NCI-H2081 (cell line): ENCODE measurements at regions not wholly inside any gene's neighbourhood (a gene's known extent, or its start where the extent isn't known, plus 50 kb on each side); places are given as distances from the start of the nearest gene placed in this dataset.

Experiments
- DNase-seq, 2 experiments: peaks; one replicate each; lab custom pipeline; 2025; lab: John Stamatoyannopoulos, UW

DNA sequence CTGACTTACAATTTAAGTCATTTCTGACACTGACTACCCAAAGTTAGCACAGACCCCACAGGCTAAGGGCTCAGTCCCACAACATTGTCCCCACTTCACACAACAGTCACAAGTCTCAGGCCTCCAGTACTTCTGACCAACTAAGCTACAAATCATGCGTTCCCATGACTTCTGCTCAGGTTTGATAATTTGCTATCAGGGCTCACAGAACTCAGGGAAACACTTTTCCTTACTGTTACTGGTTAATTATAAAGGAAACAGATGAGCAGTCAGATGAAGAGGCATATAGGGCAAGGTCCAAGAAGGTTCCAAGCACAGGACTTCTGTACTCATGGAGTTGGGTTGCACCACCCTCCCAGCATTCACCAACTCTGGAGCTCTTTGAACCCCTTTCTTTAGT, 151.2 kb upstream of the TNR start:
- DNase-seq: no peak

DNA sequence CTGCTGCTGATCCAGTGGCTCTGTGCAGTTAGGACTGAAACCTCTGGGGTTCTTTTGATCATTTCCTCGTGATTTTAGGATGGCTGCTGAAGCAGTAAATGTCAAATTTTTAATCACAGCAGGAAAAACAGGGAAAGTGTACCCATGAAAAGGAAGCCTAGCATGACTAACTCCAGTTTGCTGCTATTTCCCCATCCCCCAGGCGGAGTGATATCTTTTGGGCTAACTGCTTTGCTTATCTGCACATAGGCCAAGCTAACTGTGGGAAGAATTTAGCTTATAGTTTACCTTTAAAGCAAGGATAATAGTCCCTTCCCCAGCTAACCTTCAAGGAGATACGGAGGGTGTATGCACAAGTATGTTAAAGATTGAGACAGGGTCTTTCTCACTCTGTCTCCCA, 149.8 kb upstream of the TNR start:
- DNase-seq: no peak

DNA sequence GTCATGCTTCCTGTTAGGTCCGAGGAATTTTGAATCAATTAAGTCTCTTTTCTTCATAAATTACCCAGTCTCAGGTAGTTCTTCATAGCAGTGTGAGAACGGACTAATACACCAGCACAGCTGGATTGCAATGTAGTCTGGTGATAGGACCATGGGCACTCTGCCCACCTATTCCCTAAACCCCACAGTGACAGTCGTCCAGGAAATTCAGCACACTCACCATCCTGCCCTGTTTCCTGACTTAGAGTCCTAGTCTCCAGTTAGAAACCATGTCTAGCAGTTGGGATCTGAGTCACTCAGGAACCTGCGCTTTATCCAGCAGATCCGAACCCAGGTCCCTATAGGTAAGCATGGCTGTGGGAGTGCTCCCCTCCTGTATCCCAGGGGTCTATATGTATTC, 149.3 kb upstream of the TNR start:
- no peak for DNase-seq

DNA sequence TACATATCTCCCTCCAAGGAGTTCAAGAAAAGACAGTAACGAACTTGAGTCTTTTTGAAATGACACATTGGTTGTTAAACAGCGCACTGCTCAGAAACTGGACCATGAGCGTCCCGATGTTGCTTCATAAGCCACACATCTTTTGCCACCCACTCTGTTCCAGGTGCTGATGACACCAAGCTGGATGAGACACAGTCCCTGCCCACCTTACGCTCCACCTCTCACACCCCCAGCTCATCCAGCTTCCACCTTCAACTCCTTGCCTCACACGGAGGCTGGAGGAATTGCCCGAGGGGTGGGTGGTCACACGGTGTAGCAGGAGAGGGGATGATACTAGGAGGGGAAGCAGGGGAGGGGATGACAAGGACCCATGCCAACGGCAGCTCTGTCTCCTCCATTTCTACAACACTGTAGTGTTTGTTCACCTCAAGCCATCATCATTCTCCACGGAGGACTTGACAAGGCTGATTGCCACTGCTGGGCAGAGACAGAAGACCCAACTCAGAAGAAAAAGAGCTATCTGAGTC, 148.5 kb upstream of the TNR start:
- no peak for DNase-seq

DNA sequence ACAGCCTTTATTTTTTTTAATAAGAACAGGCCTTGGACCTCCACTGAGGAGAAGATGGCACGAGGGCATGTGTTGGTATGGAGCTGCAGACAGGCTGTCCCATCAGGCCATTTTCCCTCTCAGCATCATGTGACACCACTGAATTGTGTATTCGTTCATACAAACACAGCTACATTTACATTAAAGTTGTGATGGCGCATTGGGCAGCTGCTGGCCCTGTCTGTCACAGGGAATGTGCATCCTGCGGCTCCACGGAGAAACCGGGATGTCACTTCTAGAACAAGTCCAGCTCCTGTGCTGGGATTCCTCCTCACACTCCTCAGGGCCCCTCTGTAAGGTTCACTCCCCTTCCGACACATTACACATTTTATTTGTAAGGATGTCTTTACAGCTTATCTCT, 147.6 kb upstream of the TNR start:
- DNase-seq: no peak

DNA sequence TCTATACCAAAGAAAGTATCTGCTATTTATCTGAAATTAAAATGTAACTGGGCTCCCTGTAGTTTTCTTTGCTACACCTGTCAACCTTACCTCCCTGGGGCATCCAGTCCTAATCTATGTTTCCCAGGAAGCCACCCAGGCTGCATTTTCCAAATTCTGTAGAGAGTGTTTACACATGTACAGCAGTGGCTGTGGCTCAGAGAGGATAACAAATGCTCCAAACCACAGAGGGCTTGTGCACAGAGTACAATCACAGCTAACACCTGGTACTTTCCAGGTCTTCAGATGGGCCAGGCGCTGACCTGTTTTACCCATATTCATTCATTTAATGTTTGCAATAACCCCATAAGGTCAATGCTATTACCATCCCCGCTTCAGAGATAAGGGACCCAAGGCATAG, 146.5 kb upstream of the TNR start:
- DNase-seq: peak in 1 of 2 experiments; percentile 21

DNA sequence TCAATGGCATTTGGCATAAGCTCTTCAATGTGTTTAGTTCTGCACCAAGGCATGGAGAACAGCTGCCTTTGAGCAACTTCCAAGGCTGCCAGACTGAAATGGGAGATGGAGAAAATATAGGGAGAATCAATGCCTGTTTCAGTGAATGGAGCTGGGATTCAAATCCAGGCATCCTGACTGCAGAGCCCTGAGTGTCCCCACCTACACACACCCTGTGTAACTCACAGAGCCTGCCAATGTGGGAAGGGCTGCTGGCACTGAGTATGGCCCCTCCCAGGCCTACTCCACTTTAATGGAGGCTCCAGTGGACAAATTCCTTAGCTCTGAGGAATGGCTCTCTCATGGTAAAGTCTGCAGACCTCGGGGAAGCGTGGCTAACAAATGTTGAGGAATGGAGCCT, 145.6 kb upstream of the TNR start:
- no peak for DNase-seq

DNA sequence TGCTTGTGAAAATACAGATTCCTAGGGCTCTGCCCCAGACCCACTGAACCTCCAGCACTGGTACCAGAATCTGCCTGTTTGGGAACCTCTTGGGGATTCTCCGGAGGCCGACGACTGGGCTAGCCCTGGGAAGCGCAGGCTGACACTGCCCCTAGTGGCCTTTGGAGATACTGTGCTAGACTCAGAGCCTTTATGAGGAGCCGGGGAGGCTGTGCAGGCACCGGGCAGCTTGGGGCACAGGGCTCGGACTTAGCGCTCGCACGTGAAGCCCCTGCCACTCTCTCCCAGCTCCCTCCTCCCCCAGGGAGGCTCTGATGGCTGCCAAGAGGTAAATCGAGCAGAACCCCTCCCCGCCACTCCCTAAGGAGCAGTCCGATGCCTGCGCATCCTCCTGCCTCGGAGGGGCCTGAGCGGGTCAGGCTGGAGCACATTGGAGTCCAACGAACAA, 144.6 kb upstream of the TNR start:
- DNase-seq: peak; percentile 9 to 30

DNA sequence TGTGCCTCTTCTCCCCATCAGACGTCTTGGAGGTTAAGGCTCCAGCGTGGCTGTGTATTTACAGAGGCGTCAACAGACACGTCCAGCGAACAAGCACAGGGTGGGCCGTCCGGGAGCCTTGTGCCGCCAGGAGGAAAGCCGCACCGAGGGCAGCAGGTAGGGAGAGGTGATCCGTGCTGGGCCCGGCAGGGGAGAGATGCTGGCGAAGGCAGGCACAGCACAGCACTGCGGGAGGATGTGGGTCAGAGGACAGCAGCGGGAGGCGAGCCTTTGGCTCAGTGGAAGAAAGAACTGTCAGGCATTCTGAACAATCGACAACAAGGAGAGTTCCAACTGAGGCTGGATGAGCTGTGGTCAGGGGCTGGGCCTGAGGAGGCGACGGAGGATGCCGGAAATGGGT, 144.1 kb upstream of the TNR start:
- DNase-seq: no peak

DNA sequence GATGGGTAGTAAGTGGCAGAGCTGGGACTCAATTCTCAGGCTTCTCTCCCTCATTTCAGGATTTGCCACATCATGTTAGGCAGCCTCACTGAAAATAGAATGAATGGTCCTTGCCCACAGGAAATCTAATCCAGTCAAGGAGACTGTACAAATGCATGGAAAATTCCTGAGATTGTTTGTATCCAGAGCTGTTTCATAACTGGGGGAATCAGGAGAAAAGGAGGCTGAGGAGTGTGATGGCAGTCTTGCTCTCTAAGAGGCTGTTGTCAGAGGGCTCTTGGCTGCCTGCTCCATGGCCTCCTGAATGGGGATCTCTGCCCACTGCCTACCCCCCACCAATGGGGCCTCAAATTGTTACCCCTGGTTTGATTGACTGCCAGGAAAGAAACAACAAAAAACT, 141.9 kb upstream of the TNR start:
- no peak for DNase-seq

DNA sequence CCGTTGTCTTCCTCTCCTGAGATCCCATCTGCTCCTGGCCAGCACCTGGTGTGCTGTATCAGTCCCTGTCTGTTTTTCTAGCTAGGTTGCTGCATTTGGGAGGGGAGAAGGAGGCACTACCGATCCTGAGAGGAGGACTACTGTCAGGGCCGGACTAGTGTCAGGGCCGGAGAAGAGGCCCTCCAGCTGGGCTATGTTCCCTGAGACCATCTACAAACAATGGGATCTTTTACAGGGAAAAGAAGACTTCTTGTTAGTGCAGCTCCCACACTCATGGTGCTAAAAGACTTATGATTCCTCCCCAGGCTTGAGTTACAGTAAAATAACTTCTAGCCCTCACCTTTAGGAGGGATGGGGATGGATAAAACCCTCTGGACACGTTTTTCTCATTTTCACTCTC, 141.0 kb upstream of the TNR start:
- no peak for DNase-seq

DNA sequence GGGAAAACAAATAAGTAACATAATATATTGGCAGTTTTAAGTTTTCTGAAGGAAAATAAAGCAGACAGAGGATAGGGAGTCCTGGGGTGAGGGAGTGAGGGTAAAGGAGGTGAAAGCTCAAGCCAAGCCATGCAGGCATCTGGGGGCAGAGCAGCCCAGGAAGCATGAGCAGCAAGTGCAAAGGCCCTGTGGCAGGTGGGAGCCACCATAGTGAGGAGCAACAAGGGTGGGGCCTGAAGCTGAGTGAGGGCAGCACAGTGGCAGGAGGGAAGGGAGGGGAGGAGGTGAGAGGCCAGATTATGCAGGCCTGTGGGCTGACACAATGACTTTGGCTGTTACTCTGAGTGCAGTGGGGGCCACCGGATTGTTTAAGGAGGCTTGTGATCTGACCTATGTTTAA, 138.8 kb upstream of the TNR start:
- no peak for DNase-seq

DNA sequence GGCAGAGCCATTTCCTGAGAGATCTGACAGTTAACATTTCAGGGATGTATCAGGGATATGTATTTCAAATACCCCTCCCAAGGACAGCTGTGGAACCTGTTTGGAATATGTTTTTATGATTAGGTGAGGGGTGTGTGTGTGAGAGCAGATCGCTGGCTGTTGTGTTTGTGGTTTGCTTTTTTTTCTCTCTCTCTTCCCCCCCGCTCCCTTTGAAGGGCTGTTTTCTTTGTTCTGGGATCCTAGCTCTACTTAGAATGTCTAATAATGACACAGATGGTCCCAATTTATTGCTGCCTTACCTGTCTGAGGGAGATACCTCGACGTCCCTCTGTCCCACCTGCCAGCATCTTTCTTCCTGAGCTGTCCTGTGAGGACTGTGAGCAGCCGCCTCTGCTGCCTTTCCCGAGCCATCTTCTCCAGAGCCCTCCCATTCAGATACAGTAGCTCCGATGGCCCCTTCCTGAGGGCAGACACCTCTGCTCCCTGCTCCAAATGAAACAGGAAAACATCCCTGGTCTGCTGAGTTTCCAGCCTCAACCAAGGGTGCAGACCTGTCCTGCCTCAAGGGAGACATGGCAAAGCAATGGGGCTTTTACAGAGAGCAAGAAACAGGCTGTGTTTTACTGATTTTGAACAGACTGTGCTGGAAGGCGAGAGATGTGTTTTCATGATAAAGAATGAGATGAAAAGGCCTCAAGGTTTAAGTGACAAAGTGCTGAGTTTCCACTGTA, 138.0 kb upstream of the TNR start:
- no peak for DNase-seq

DNA sequence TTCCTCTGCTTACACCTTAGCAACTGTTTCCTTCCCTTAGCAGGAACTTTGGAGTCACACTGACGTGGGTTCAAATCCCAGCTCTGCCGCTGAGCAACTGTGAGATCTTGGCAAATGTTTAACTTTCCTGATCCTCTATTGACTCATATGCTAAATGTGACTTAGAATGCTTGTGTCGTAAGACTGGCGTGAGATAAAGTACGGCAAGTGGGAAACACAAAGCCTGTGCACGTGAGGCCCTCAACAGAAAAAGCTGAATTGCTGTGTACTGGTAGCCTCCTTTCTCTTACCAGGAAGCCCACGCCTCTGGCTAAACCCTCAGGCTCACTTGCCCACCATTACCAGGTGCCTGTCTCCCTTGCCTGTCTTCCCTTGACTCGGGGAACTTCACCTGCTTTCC, 135.4 kb upstream of the TNR start:
- no peak for DNase-seq

DNA sequence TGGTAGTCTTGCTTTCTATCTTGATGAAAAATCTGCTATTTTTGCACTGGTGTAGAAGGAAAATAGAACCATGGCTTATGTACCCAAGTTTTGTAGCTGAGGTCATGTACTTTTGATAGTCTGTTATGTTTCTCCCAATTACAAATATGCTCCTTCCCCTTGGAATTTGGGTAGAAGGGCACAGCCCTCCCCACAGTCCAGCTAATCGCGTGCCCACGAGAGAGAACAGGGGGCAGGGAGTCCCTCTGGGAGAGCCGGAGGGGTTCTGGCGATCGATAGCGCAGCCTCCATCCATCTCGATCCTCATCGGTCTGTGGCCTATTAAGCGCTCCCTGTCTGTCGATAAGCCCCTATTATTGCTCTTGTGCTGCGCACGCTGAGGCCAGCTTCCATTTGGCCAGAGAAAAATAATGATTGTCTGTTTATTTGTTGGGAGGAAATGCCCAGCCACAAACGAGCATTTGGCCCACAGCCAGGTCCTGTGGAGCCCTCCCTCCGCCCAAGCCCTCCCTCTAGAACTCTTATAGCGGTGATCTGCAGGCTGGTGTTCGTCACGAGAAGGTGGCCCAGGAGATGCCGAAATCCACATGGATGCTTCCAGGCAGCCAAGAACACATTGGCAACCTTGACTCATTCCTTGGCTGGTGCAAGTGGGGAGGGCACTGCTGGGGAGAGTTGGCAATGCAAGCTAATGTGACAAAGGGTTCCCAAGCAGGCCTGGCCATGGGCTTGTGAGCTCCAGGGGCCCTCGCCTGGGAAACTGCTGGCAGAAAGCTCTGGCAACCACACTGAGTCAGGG, 134.7 kb upstream of the TNR start:
- DNase-seq: no peak

DNA sequence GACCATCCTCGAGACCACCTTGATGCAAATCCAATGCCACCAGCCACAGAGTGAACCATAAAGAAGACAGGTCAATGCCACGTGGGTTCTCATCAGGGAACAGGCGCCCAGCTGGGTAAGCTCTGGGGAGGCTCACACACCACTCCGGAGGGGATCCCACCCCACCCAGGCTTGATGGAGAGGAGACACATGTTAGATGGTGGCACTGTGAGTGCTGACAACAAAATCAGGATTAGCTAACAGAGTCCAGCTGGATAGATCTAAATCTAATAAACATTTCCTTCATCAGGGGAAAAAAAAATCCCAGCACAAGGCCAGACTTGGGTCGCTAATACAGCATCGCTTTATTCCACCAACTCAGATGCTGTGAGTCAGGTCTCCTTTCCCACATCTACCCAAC, 132.2 kb upstream of the TNR start:
- no peak for DNase-seq

DNA sequence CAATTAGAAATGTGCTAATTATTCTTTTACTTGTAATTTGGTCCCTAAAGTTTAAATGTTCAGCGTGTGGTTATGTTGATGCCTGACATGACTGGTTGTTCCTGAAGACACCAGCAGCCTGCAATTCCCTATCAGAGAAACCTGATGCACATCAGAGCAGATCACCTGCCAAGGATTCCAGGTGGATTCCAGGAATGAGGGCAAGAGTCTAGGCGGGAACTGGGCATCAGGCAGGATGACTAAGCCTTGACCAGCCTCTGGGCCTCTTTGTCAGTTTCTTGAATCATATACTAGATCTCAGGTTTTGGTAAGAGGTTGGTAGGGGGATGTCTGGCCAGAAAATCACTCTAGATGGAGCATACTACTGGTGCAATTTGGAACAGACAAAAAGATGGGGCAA, 130.7 kb upstream of the TNR start:
- no peak for DNase-seq

DNA sequence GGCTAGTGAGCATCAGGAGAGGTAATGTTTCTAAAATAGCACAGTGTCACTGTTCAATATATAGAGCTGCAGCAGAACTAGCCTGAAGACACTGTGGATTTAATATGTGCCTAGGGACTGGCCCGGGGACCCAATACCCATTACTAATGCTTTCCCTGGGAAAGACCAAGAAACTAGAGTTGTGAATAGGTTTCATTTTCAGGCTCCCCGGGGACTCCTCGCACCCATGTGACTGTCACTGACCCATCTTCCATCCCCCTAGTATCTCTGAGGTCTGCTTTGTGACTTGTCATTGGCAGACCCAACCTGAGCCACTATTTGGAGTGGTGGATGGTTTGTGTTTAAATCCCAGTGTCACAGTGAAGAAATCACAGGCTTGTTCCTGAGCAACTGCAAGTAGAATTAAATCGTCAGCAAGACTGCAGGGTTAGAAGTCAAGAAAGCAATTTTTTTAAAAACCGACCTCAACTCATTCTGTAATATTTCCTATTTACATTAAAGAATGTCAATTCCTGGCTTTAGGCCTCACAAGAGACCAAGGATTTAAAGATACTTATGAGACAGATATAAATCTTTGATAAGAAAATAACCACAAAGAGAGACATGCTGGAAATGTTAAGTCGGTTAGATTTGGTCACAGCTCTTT, 130.0 kb upstream of the TNR start:
- DNase-seq: no peak

DNA sequence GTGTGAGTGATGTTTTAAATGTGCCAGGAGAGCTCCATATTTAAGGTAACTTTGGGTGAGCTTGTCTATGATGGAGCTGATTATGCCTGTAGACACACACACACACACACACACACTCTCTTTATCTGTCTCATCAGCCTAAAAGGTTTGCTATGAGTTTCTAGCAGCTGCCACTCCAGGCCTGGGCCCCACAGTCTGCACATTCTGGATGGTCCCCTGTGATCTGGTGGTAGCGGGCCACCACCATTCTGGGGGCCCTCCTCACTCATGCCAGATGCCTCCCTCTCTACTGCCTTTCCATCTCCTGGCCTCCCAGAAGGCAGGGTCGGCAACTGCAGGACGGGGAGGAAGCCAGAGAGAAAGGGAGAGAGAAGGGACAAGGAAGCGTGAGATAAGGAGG, 129.2 kb upstream of the TNR start:
- DNase-seq: no peak

DNA sequence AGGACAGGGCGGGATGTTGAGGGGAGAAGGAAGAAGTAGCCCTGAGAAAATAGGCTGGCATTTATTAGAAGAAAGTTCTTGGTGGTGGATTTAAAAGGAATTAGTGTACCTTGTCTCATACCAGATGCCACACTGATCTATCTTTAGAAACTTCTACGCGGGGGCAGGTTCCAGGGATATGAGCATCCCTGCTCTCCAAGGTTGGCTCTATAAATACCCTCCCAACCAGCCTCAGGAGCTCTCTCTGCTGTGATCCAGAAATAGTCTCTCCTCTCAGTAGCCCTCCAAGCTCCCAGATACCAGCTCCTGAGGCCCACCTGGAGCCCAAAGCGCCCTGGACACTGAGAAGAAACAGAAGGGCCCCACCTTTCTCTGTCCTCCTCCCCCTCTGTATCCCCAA, 128.3 kb upstream of the TNR start:
- DNase-seq: no peak

DNA sequence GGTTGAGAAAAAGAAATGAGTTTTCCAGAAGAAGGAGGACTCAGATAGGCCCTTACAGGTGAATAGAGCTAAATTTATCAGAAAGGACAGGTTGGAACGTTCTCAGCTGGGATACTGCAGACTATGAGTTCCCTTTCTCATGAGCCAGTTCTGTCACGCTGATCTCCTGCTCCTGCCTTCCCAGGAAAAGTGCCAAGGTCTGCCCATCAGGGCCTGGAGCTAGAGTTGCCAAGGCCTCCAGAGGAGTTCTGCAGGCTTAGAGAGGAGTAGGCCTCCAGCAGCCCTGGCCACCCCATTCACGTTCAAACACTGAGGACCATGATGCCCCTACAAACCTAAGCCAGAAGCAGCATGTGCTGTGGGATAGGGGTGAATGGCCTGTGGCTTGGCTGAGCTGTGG, 126.8 kb upstream of the TNR start:
- no peak for DNase-seq

DNA sequence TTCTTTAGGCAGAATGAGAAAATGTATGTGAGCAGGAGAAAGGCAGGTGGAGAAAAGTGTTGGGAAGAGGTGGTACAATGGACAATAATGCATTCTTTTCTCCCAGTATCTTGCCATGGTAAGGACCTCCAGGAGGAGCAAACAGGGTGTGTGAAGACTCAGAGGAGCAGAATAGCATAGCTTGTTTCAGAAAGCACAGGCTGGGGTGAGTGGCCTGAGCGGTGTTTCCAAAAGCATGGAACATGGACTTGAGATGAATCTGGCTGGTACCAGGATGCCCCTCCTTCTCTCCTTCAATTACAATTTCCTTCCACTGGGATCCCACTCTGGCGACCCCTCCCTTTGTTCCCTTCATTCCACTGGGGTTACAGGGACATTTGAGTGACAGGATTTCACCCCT, 123.4 kb upstream of the TNR start:
- DNase-seq: no peak
